T-helper 17 cell (primary cell): ENCODE measurements at regions not wholly inside any gene's neighbourhood (a gene's known extent, or its start where the extent isn't known, plus 50 kb on each side); places are given as distances from the start of the nearest gene placed in this dataset.

Experiments
- ATAC-seq: fragments of 150-1000 bp; cut with Tn5 transposase; 2 replicates; pipeline ENCODE4 v1.10.0; 2021; ENCODE audit warnings: mild to moderate bottlenecking, moderate library complexity
- DNase-seq, 3 donors: peaks; one replicate each; pipeline versions ENCODE4 v3.0.0 to v3.0.0-alpha.2; 2020 to 2021
- H3K9me3 ChIP-seq: one replicate; pipeline ENCODE4 v1.7.0; 2013; ENCODE audit warnings: low read length, mild to moderate bottlenecking; ENCODE audit not compliant: control insufficient read depth, poor library complexity, severe bottlenecking
- H3K27ac Mint-ChIP-seq: one replicate; pipeline ENCODE4 v1.8.0; 2022; ENCODE audit warnings: mild to moderate bottlenecking, moderate library complexity, mixed read lengths
- H3K27me3 Mint-ChIP-seq: one replicate; pipeline ENCODE4 v1.8.0; 2022; ENCODE audit warnings: mixed read lengths
- H3K36me3 Mint-ChIP-seq: one replicate; pipeline ENCODE4 v1.8.0; 2022; ENCODE audit warnings: low read depth, mixed read lengths
- H3K4me1 Mint-ChIP-seq: one replicate; pipeline ENCODE4 v1.8.0; 2022; ENCODE audit warnings: mild to moderate bottlenecking, mixed read lengths
- H3K4me3 Mint-ChIP-seq: one replicate; pipeline ENCODE4 v1.8.0; 2022; ENCODE audit warnings: mild to moderate bottlenecking, moderate library complexity, mixed read lengths

GRCh38 chr5:174292348-174292747 is 246.8 kb downstream of the NSG2 start:
- DNase-seq (no peak), ATAC-seq (no peak)
- no peak overlapping the region for H3K27ac Mint-ChIP-seq
- H3K4me1 Mint-ChIP-seq, result no peaks in the 10 kb centered on the region
- no peaks in the 10 kb centered on the region for H3K36me3 Mint-ChIP-seq
- H3K9me3 ChIP-seq, result no peaks in the 10 kb centered on the region
- H3K4me3 Mint-ChIP-seq, result no peak overlapping the region
- H3K27me3 Mint-ChIP-seq, result no peaks in the 10 kb centered on the region

GRCh38 chr5:174293006-174293405 is 247.5 kb downstream of the NSG2 start:
- no peaks in the 10 kb centered on the region for H3K4me1 Mint-ChIP-seq
- no peak overlapping the region for H3K27ac Mint-ChIP-seq
- no peaks in the 10 kb centered on the region for H3K9me3 ChIP-seq
- no peaks in the 10 kb centered on the region for H3K36me3 Mint-ChIP-seq
- ATAC-seq (no peak), DNase-seq (no peak)
- no peak overlapping the region for H3K4me3 Mint-ChIP-seq
- H3K27me3 Mint-ChIP-seq, result no peaks in the 10 kb centered on the region

- no peaks in the 10 kb centered on the region for H3K9me3 ChIP-seq
- Mint-ChIP-seq H3K27ac (no peak overlapping the region), H3K36me3 (no peaks in the 10 kb centered on the region), H3K4me1 (no peaks in the 10 kb centered on the region), H3K27me3 (no peaks in the 10 kb centered on the region), H3K4me3 (no peak overlapping the region)
- DNase-seq, result no peak
- no peak for ATAC-seq
These were observed 248.0 kb downstream of the NSG2 start for GRCh38 chr5:174293481-174293880.

GRCh38 chr5:174294891-174295620 is 249.6 kb downstream of the NSG2 start:
- no peaks in the 10 kb centered on the region for H3K36me3 Mint-ChIP-seq
- ATAC-seq (no peak), DNase-seq (no peak)
- no peaks in the 10 kb centered on the region for H3K4me1 Mint-ChIP-seq
- H3K9me3 ChIP-seq, result no peaks in the 10 kb centered on the region
- no peak overlapping the region for H3K27ac Mint-ChIP-seq
- H3K4me3 Mint-ChIP-seq, result no peak overlapping the region
- no peaks in the 10 kb centered on the region for H3K27me3 Mint-ChIP-seq

GRCh38 chr5:174295702-174296436 is 250.4 kb downstream of the NSG2 start:
- H3K36me3 Mint-ChIP-seq, result no peaks in the 10 kb centered on the region
- no peaks in the 10 kb centered on the region for H3K4me1 Mint-ChIP-seq
- no peak overlapping the region for H3K4me3 Mint-ChIP-seq
- ATAC-seq (no peak), DNase-seq (no peak)
- no peaks in the 10 kb centered on the region for H3K27me3 Mint-ChIP-seq
- H3K27ac Mint-ChIP-seq, result no peak overlapping the region
- H3K9me3 ChIP-seq, result no peaks in the 10 kb centered on the region

- H3K4me1 Mint-ChIP-seq, result no peaks in the 10 kb centered on the region
- no peak overlapping the region for H3K4me3 Mint-ChIP-seq
- H3K27me3 Mint-ChIP-seq, result peaks cover 27% of the 10 kb centered on the region
- H3K36me3 Mint-ChIP-seq, result no peaks in the 10 kb centered on the region
- H3K27ac Mint-ChIP-seq, result no peak overlapping the region
- no peaks in the 10 kb centered on the region for H3K9me3 ChIP-seq
- no peak for DNase-seq
- ATAC-seq, result no peak
These were observed 254.8 kb downstream of the NSG2 start for GRCh38 chr5:174300118-174300940.

- DNase-seq, result no peak
- Mint-ChIP-seq H3K27ac (no peak overlapping the region), H3K4me3 (no peak overlapping the region), H3K4me1 (no peaks in the 10 kb centered on the region), H3K27me3 (peaks cover 35% of the 10 kb centered on the region), H3K36me3 (no peaks in the 10 kb centered on the region)
- no peaks in the 10 kb centered on the region for H3K9me3 ChIP-seq
- ATAC-seq, result no peak
These were observed 255.6 kb downstream of the NSG2 start for GRCh38 chr5:174300941-174301761.

- Mint-ChIP-seq H3K4me3 (no peak overlapping the region), H3K27ac (no peak overlapping the region), H3K4me1 (no peaks in the 10 kb centered on the region), H3K27me3 (peaks cover 43% of the 10 kb centered on the region), H3K36me3 (no peaks in the 10 kb centered on the region)
- DNase-seq, result no peak
- H3K9me3 ChIP-seq, result no peaks in the 10 kb centered on the region
- no peak for ATAC-seq
These were observed 256.5 kb downstream of the NSG2 start for GRCh38 chr5:174301848-174302625.

GRCh38 chr5:174303035-174303434 is 257.5 kb downstream of the NSG2 start:
- H3K4me3 Mint-ChIP-seq, result no peak overlapping the region
- H3K4me1 Mint-ChIP-seq, result no peaks in the 10 kb centered on the region
- no peaks in the 10 kb centered on the region for H3K36me3 Mint-ChIP-seq
- peaks cover 53% of the 10 kb centered on the region for H3K27me3 Mint-ChIP-seq
- no peak overlapping the region for H3K27ac Mint-ChIP-seq
- H3K9me3 ChIP-seq, result no peaks in the 10 kb centered on the region
- no peak for DNase-seq
- no peak for ATAC-seq

GRCh38 chr5:174303437-174304045 is 258.0 kb downstream of the NSG2 start:
- no peaks in the 10 kb centered on the region for H3K36me3 Mint-ChIP-seq
- no peak overlapping the region for H3K27ac Mint-ChIP-seq
- H3K4me1 Mint-ChIP-seq, result no peaks in the 10 kb centered on the region
- ATAC-seq (no peak), DNase-seq (no peak)
- no peak overlapping the region for H3K4me3 Mint-ChIP-seq
- H3K9me3 ChIP-seq, result no peaks in the 10 kb centered on the region
- H3K27me3 Mint-ChIP-seq, result peaks cover 58% of the 10 kb centered on the region

- no peak for DNase-seq
- Mint-ChIP-seq H3K4me3 (no peak overlapping the region), H3K36me3 (no peaks in the 10 kb centered on the region), H3K4me1 (no peaks in the 10 kb centered on the region), H3K27ac (no peak overlapping the region), H3K27me3 (peaks cover 72% of the 10 kb centered on the region)
- no peaks in the 10 kb centered on the region for H3K9me3 ChIP-seq
- no peak for ATAC-seq
These were observed 259.8 kb downstream of the NSG2 start for GRCh38 chr5:174305241-174305681.
